ENCODE measurements at regions not wholly inside any gene's neighbourhood (a gene's known extent, or its start where the extent isn't known, plus 50 kb on each side); places are given as distances from the start of the nearest gene placed in this dataset.

DNA sequence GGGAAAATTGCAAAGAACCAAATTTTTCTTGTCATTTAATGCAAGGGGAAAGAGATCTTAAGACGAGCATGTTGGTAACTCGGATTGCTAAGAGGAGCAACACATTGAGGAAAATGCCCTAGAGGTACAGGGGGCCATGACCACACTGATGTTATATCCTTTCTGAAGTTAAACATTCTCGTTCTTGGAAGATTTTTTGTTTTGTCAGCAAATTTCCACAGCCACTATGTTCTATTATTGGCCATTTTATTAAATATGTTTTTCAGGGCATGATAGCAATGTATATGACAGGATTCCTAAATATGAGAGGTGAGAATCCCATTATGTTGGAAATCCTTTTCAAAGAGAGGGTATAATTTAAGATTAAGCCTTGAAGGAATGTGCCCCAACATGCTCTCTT lies 627.2 kb upstream of the PKN2 start:
- intact Hi-C loops (cut with micrococcal nuclease), result no loop called here
- CTCF ChIA-PET, result interaction anchor here (0.6 kb wide), 1 partner anchor 217 kb away, joined by 3 read pairs; no protein-coding TSS in a partner anchor
- no peaks in the 10 kb centered on the region for H3K27me3 ChIP-seq (ENCODE audit: low read length)
- H3F3A ChIP-seq (ENCODE audit: low read length, unreplicated experiment), result no peaks in the 10 kb centered on the region
- DNase-seq (no peak), ATAC-seq (no peak)
- no peaks in the 10 kb centered on the region for H3K9me2 ChIP-seq (replicated peaks; ENCODE audit: low read length)
- H3K9me3 ChIP-seq (ENCODE audit: low read length), result no peaks in the 10 kb centered on the region
- H4K20me1 ChIP-seq (ENCODE audit: low read length), result no peaks in the 10 kb centered on the region
- H3K36me3 ChIP-seq (ENCODE audit: low read depth, low read length), result no peaks in the 10 kb centered on the region; the same call in 1 of the 2 replicates
- no peak overlapping the region for H2AFZ ChIP-seq (ENCODE audit: low read length)
- H3K4me2 ChIP-seq (ENCODE audit: low read length), result no peak overlapping the region
- H3K79me2 ChIP-seq (ENCODE audit: low read length), result no peaks in the 10 kb centered on the region
- H3K9ac ChIP-seq (ENCODE audit: low read length), result no peak overlapping the region
- BruUV-seq (replicated peaks), result no TSS peak
- peaks cover 5% of the 10 kb centered on the region for H3K4me1 ChIP-seq (ENCODE audit: insufficient read depth, low read length)
- H3K4me3 ChIP-seq (ENCODE audit: low read length), result no peak overlapping the region
- POLR2A ChIA-PET (ENCODE audit: unreplicated experiment), result no interaction called here
- H3K27ac ChIP-seq (ENCODE audit: low read length), result no peak overlapping the region
- TF ChIP-seq CTCF (conservative IDR thresholded peaks at IDR 0.05; ENCODE audit: low read depth, low read length), result no peak
- no peak for TF ChIP-seq EZH2 (IDR thresholded peaks at IDR 0.05; ENCODE audit: low read length, unreplicated experiment)
- TF ChIP-seq EZH2phosphoT487 (IDR thresholded peaks at IDR 0.05; ENCODE audit: borderline replicate concordance, low read length), result no peak

DNA sequence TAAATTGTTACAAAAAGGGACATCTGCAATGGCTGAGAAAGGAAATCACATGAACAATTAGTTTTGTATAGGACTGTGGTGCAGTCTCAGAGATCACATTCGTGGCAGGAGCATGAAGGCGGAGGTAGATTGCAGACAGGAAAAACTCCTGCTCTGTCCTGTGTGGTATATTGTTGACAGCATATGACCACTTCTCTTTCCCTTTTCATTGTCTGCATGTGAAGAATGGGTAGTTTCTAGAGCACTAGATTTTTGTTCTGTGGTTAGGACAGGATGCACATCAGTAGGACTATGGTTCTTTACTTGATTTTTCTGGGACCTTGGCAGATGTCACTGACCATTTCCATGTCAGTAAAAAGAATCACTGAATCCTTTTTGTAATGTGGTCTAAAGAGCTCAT lies 625.9 kb upstream of the PKN2 start:
- ChIA-PET POLR2A (ENCODE audit: unreplicated experiment) (no interaction called here), CTCF (no interaction called here)
- Histone ChIP-seq H4K20me1 (ENCODE audit: low read length) (no peaks in the 10 kb centered on the region), H3K4me2 (ENCODE audit: low read length) (no peak overlapping the region), H3F3A (ENCODE audit: low read length, unreplicated experiment) (no peaks in the 10 kb centered on the region), H2AFZ (ENCODE audit: low read length) (no peak overlapping the region), H3K79me2 (ENCODE audit: low read length) (no peaks in the 10 kb centered on the region), H3K27me3 (ENCODE audit: low read length) (no peaks in the 10 kb centered on the region), H3K9me2 (replicated peaks; ENCODE audit: low read length) (no peaks in the 10 kb centered on the region), H3K4me3 (ENCODE audit: low read length) (no peak overlapping the region), H3K9ac (ENCODE audit: low read length) (no peak overlapping the region), H3K27ac (ENCODE audit: low read length) (no peak overlapping the region), H3K4me1 (ENCODE audit: insufficient read depth, low read length) (peaks cover 18% of the 10 kb centered on the region), H3K9me3 (ENCODE audit: low read length) (no peaks in the 10 kb centered on the region), H3K36me3 (ENCODE audit: low read depth, low read length) (no peaks in the 10 kb centered on the region; the same call in 1 of the 2 replicates)
- ATAC-seq (no peak), DNase-seq (no peak)
- intact Hi-C loops (cut with micrococcal nuclease), result no loop called here
- no TSS peak for BruUV-seq (replicated peaks)
- TF ChIP-seq EZH2 (IDR thresholded peaks at IDR 0.05; ENCODE audit: low read length, unreplicated experiment) (no peak), CTCF (conservative IDR thresholded peaks at IDR 0.05; ENCODE audit: low read depth, low read length) (no peak), EZH2phosphoT487 (IDR thresholded peaks at IDR 0.05; ENCODE audit: borderline replicate concordance, low read length) (no peak)

GRCh38 chr1:88060112-88060673 lies 623.9 kb upstream of the PKN2 start:
- no peak overlapping the region for H3K27ac ChIP-seq (ENCODE audit: low read length)

More at GRCh38 chr1:88060112-88060673, 623.9 kb upstream of the PKN2 start:
- H4K20me1 ChIP-seq (ENCODE audit: low read length), result no peaks in the 10 kb centered on the region
- ATAC-seq (no peak), DNase-seq (no peak)
- H3K4me1 ChIP-seq (ENCODE audit: insufficient read depth, low read length), result peaks cover 27% of the 10 kb centered on the region
- H3F3A ChIP-seq (ENCODE audit: low read length, unreplicated experiment), result no peaks in the 10 kb centered on the region
- intact Hi-C loops (cut with micrococcal nuclease), result loop anchor here (2.0 to 10.0 kb wide), 8 partner anchors 58 to 768 kb away; partner anchors contain the start of gene LMO4
- H2AFZ ChIP-seq (ENCODE audit: low read length), result no peak overlapping the region
- POLR2A ChIA-PET (ENCODE audit: unreplicated experiment), result no interaction called here
- no peak for TF ChIP-seq CTCF (conservative IDR thresholded peaks at IDR 0.05; ENCODE audit: low read depth, low read length)
- TF ChIP-seq EZH2 (IDR thresholded peaks at IDR 0.05; ENCODE audit: low read length, unreplicated experiment), result no peak
- no peak for TF ChIP-seq EZH2phosphoT487 (IDR thresholded peaks at IDR 0.05; ENCODE audit: borderline replicate concordance, low read length)
- H3K9me2 ChIP-seq (replicated peaks; ENCODE audit: low read length), result no peaks in the 10 kb centered on the region
- H3K9me3 ChIP-seq (ENCODE audit: low read length), result no peaks in the 10 kb centered on the region
- H3K36me3 ChIP-seq (ENCODE audit: low read depth, low read length), result no peaks in the 10 kb centered on the region; the same call in 1 of the 2 replicates
- no peaks in the 10 kb centered on the region for H3K79me2 ChIP-seq (ENCODE audit: low read length)
- BruUV-seq (replicated peaks), result no TSS peak
- H3K9ac ChIP-seq (ENCODE audit: low read length), result no peak overlapping the region
- H3K4me2 ChIP-seq (ENCODE audit: low read length), result no peak overlapping the region
- H3K4me3 ChIP-seq (ENCODE audit: low read length), result no peak overlapping the region
- CTCF ChIA-PET, result interaction anchor here (0.6 to 1.3 kb wide), 3 partner anchors 75 to 108 kb away, joined by 3 read pairs; no protein-coding TSS in a partner anchor
- H3K27me3 ChIP-seq (ENCODE audit: low read length), result no peaks in the 10 kb centered on the region

Data from PC-3 (cell line).